ENCODE measurements at regions not wholly inside any gene's neighbourhood (a gene's known extent, or its start where the extent isn't known, plus 50 kb on each side); places are given as distances from the start of the nearest gene placed in this dataset.

DNA sequence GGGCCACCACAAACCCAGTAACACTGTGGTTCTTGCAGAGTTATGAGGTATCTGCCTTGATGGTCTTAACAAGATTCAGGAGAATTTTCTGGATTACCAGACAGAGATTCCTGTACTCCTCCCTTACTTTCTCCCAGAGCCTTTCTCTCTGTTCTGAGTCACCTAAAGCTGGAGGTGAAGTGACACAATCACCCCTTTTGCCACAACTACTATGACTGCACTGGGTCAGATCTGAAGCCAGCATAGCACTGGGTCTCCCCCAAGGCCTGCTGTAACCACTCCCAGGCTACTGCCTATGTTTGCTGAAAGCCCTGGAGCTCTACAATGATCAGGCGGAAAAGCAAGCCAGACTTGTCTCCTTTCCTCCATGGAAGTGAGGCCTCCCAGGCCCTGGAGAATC is 156.7 kb upstream of the NEGR1 start:
- TF ChIP-seq EZH2phosphoT487 (conservative IDR thresholded peaks at IDR 0.05; ENCODE audit: low read length), result no peak
- TF ChIP-seq, protein P1, sequence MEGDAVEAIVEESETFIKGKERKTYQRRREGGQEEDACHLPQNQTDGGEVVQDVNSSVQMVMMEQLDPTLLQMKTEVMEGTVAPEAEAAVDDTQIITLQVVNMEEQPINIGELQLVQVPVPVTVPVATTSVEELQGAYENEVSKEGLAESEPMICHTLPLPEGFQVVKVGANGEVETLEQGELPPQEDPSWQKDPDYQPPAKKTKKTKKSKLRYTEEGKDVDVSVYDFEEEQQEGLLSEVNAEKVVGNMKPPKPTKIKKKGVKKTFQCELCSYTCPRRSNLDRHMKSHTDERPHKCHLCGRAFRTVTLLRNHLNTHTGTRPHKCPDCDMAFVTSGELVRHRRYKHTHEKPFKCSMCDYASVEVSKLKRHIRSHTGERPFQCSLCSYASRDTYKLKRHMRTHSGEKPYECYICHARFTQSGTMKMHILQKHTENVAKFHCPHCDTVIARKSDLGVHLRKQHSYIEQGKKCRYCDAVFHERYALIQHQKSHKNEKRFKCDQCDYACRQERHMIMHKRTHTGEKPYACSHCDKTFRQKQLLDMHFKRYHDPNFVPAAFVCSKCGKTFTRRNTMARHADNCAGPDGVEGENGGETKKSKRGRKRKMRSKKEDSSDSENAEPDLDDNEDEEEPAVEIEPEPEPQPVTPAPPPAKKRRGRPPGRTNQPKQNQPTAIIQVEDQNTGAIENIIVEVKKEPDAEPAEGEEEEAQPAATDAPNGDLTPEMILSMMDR (IDR thresholded peaks at IDR 0.05; ENCODE audit: insufficient read depth, low read length, poor library complexity, severe bottlenecking), result no peak
- Histone ChIP-seq H3K9me2 (replicated peaks; ENCODE audit: insufficient read depth, low read length) (no peaks in the 10 kb centered on the region), H3K4me2 (ENCODE audit: low read depth, low read length, poor library complexity, severe bottlenecking) (no peak overlapping the region), H3K9me3 (ENCODE audit: insufficient read depth, low read length) (no peaks in the 10 kb centered on the region), H3K27ac (ENCODE audit: low read depth, low read length) (no peak overlapping the region), H2AFZ (ENCODE audit: low read depth, low read length, severe bottlenecking) (no peak overlapping the region), H3F3A (ENCODE audit: insufficient read depth) (no peaks in the 10 kb centered on the region), H3K27me3 (ENCODE audit: low read length) (no peaks in the 10 kb centered on the region), H4K20me1 (ENCODE audit: low read depth, low read length) (no peaks in the 10 kb centered on the region), H3K79me2 (ENCODE audit: insufficient read depth, low read length) (no peaks in the 10 kb centered on the region), H3K9ac (ENCODE audit: low read length) (no peak overlapping the region), H3K36me3 (ENCODE audit: low read length) (no peaks in the 10 kb centered on the region), H3K4me3 (ENCODE audit: insufficient read depth, low read length, poor library complexity, severe bottlenecking) (no peak overlapping the region)

DNA sequence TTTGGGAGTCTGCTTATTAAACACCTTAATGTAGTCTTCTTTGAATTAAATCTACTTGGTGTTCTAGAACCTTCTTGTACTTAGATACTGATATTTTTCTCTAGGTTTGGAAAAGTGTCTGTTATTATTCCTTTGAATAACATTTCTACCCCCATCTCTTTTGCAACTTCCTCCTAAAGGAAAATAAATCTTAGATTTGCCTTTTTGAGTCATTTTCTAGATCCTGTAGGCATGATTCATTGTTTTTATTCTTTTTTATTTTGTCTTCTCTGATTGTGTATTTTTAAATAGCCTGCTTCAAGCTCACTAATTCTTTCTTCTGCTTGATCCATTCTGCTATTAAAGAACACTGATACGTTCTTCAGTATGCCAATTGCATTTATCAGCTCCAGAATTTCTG is 155.9 kb upstream of the NEGR1 start:
- Histone ChIP-seq H4K20me1 (ENCODE audit: low read depth, low read length) (no peaks in the 10 kb centered on the region), H3F3A (ENCODE audit: insufficient read depth) (no peaks in the 10 kb centered on the region), H3K9me2 (replicated peaks; ENCODE audit: insufficient read depth, low read length) (no peaks in the 10 kb centered on the region), H3K4me2 (ENCODE audit: low read depth, low read length, poor library complexity, severe bottlenecking) (no peak overlapping the region), H3K9me3 (ENCODE audit: insufficient read depth, low read length) (no peaks in the 10 kb centered on the region), H3K27me3 (ENCODE audit: low read length) (no peaks in the 10 kb centered on the region), H3K27ac (ENCODE audit: low read depth, low read length) (no peak overlapping the region), H3K79me2 (ENCODE audit: insufficient read depth, low read length) (no peaks in the 10 kb centered on the region), H3K36me3 (ENCODE audit: low read length) (no peaks in the 10 kb centered on the region), H2AFZ (ENCODE audit: low read depth, low read length, severe bottlenecking) (no peak overlapping the region), H3K9ac (ENCODE audit: low read length) (no peak overlapping the region), H3K4me3 (ENCODE audit: insufficient read depth, low read length, poor library complexity, severe bottlenecking) (no peak overlapping the region)
- no peak for TF ChIP-seq EZH2phosphoT487 (conservative IDR thresholded peaks at IDR 0.05; ENCODE audit: low read length)
- TF ChIP-seq, protein P1 (IDR thresholded peaks at IDR 0.05; ENCODE audit: insufficient read depth, low read length, poor library complexity, severe bottlenecking), result no peak

DNA sequence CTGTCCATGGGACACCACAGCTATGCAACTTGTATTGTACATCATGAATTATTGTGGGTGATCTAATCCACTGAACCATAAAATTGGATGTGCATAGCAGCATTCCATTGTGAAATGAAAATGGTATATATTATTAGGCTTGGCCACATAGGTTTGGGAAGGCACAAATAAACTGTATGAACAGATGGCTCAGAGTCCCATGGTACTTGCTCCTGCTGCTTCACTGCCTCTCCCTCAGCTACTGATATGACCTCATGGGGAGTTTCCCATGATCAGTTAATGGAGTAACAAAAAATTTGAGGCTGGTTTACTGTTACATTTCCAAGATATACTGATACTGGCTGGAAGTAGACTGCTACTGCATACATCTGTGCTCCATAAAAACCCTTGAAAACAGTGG is 152.7 kb upstream of the NEGR1 start:
- TF ChIP-seq, protein P1 (IDR thresholded peaks at IDR 0.05; ENCODE audit: insufficient read depth, low read length, poor library complexity, severe bottlenecking), result no peak
- no peak for TF ChIP-seq EZH2phosphoT487 (conservative IDR thresholded peaks at IDR 0.05; ENCODE audit: low read length)
- Histone ChIP-seq H3K9me3 (ENCODE audit: insufficient read depth, low read length) (no peaks in the 10 kb centered on the region), H4K20me1 (ENCODE audit: low read depth, low read length) (no peaks in the 10 kb centered on the region), H3K9ac (ENCODE audit: low read length) (no peak overlapping the region), H3K36me3 (ENCODE audit: low read length) (no peaks in the 10 kb centered on the region), H3F3A (ENCODE audit: insufficient read depth) (no peaks in the 10 kb centered on the region), H3K9me2 (replicated peaks; ENCODE audit: insufficient read depth, low read length) (no peaks in the 10 kb centered on the region), H3K4me2 (ENCODE audit: low read depth, low read length, poor library complexity, severe bottlenecking) (no peak overlapping the region), H3K4me3 (ENCODE audit: insufficient read depth, low read length, poor library complexity, severe bottlenecking) (no peak overlapping the region), H3K27me3 (ENCODE audit: low read length) (no peaks in the 10 kb centered on the region), H3K27ac (ENCODE audit: low read depth, low read length) (no peak overlapping the region), H3K79me2 (ENCODE audit: insufficient read depth, low read length) (no peaks in the 10 kb centered on the region), H2AFZ (ENCODE audit: low read depth, low read length, severe bottlenecking) (no peak overlapping the region)

DNA sequence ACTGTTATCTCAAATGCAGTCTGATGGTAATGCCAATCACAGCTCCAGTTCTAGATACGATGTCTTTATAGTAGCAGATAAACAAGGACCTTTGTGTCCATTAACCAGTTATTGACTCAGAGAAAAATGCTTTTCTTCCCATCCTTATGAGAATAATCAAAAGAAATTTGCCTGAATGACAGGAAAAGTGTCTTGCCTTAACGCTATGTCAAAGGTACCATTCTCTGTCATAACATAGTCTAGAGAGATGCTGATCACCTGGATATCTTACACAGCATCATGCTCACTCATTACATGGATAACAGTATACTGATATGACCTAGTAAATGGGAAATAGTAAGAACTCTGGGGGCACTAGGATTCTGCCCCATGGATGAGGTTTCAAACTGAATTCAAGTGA is 151.7 kb upstream of the NEGR1 start:
- Histone ChIP-seq H2AFZ (ENCODE audit: low read depth, low read length, severe bottlenecking) (no peak overlapping the region), H3K27ac (ENCODE audit: low read depth, low read length) (no peak overlapping the region), H3K27me3 (ENCODE audit: low read length) (no peaks in the 10 kb centered on the region), H3K36me3 (ENCODE audit: low read length) (no peaks in the 10 kb centered on the region), H3K9me3 (ENCODE audit: insufficient read depth, low read length) (no peaks in the 10 kb centered on the region), H3K4me2 (ENCODE audit: low read depth, low read length, poor library complexity, severe bottlenecking) (no peak overlapping the region), H4K20me1 (ENCODE audit: low read depth, low read length) (no peaks in the 10 kb centered on the region), H3F3A (ENCODE audit: insufficient read depth) (no peaks in the 10 kb centered on the region), H3K9me2 (replicated peaks; ENCODE audit: insufficient read depth, low read length) (no peaks in the 10 kb centered on the region), H3K9ac (ENCODE audit: low read length) (no peak overlapping the region), H3K79me2 (ENCODE audit: insufficient read depth, low read length) (no peaks in the 10 kb centered on the region), H3K4me3 (ENCODE audit: insufficient read depth, low read length, poor library complexity, severe bottlenecking) (no peak overlapping the region)
- TF ChIP-seq EZH2phosphoT487 (conservative IDR thresholded peaks at IDR 0.05; ENCODE audit: low read length), result no peak
- TF ChIP-seq, protein P1 (IDR thresholded peaks at IDR 0.05; ENCODE audit: insufficient read depth, low read length, poor library complexity, severe bottlenecking), result no peak
